ENCODE measurements at regions not wholly inside any gene's neighbourhood (a gene's known extent, or its start where the extent isn't known, plus 50 kb on each side); places are given as distances from the start of the nearest gene placed in this dataset.

- H3K4me3 Mint-ChIP-seq = no peak overlapping the region
- H3K9me3 Mint-ChIP-seq = peaks cover 20% of the 10 kb centered on the region
- POLR2A ChIA-PET = no interaction called here
Measured at GRCh38 chr9:106207298-106207697, 513.0 kb downstream of the TMEM38B start.

DNA sequence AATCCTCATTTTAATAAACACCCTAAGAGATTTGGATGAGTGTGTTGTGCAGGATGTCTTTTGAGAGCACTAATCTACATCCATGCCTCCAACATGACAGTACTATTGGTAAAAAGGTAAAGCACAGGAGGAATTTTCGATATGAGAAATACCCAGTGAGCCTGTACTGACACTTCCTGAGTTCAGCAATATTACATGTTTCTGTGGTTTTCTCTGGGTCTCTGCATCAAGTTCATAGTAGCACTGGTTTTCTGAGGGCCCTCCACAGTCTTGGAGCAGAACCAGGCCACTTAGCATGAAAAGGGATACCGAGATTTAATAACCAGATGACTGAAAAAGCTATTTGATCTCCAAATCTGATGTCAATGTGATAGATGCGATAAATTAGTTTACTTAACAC, 524.1 kb downstream of the TMEM38B start:
- POLR2A ChIA-PET = no interaction called here
- Mint-ChIP-seq H3K27ac (no peak overlapping the region), H3K27me3 (ENCODE audit: low read depth) (no peaks in the 10 kb centered on the region), H3K36me3 (no peaks in the 10 kb centered on the region), H3K9me3 (no peaks in the 10 kb centered on the region), H3K4me1 (peaks cover 6% of the 10 kb centered on the region; the same call in 1 of the 2 replicates), H3K4me3 (no peak overlapping the region)
- TF ChIP-seq TEAD4 (CRISPR knock-in tag; IDR thresholded peaks at IDR 0.05) = no peak
- no peak for TF ChIP-seq E2F4 (CRISPR knock-in tag; IDR thresholded peaks at IDR 0.05; ENCODE audit: borderline replicate concordance, low read depth)
- no peak for TF ChIP-seq ATF3 (CRISPR knock-in tag; conservative IDR thresholded peaks at IDR 0.05)
- TF ChIP-seq ZNF232 (CRISPR knock-in tag; IDR thresholded peaks at IDR 0.05) = no peak
- TF ChIP-seq, protein P1, sequence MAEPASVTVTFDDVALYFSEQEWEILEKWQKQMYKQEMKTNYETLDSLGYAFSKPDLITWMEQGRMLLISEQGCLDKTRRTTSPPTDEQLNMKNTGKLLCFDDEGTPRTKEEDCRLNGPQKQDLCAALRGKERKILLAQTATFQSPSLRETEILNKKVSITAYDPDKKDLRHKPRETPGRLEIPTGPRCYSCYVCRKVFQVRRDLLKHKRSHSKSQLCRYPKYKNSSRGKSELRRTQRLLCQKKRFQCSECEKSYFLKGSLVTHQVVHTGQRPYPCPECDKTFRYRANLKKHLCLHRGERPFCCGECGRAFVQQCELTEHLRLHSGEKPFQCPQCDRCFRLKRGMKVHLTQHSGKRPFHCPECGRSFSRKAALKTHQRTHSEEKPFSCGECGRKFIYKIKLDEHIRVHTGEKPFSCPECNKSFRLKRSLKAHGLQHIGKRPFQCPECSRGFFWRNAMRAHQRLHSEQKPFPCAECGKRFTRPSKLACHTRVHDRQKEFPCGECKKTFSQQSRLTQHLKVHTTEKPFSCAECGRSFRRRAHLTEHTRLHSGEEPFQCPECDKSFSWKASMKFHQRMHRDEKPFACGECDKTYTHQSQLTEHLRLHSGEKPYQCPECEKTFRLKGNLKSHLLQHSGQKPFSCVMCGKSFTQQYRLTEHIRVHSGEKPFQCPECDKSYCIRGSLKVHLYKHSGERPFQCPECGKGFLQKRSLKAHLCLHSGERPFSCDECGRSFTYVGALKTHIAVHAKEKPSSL (CRISPR knock-in tag; conservative IDR thresholded peaks at IDR 0.05) = no peak
- DNase-seq (ENCODE audit: low spot score) (no peak), ATAC-seq (no peak)
- CTCF ChIA-PET = no interaction called here

More at GRCh38 chr9:106207298-106207697, 513.0 kb downstream of the TMEM38B start:
- Mint-ChIP-seq H3K36me3 (peaks cover 9% of the 10 kb centered on the region), H3K27ac (no peak overlapping the region), H3K27me3 (ENCODE audit: low read depth) (no peaks in the 10 kb centered on the region), H3K4me1 (peaks cover 10% of the 10 kb centered on the region)
- CTCF ChIA-PET = no interaction called here
- ATAC-seq (no peak), DNase-seq (ENCODE audit: low spot score) (no peak)
- TF ChIP-seq ESRRA (CRISPR knock-in tag; IDR thresholded peaks at IDR 0.05; ENCODE audit: borderline replicate concordance) = no peak
- TF ChIP-seq USF2 (CRISPR knock-in tag; IDR thresholded peaks at IDR 0.05) = no peak
- TF ChIP-seq JUN (CRISPR knock-in tag; IDR thresholded peaks at IDR 0.05) = no peak
- no peak for TF ChIP-seq FOXJ3 (CRISPR knock-in tag; IDR thresholded peaks at IDR 0.05; ENCODE audit: borderline replicate concordance)
- TF ChIP-seq JAZF1 (CRISPR knock-in tag; IDR thresholded peaks at IDR 0.05) = no peak
- TF ChIP-seq RELA (CRISPR knock-in tag; IDR thresholded peaks at IDR 0.05; ENCODE audit: borderline replicate concordance) = no peak
- no peak for TF ChIP-seq MLX (CRISPR knock-in tag; IDR thresholded peaks at IDR 0.05)
- no peak for TF ChIP-seq FOXK1 (CRISPR knock-in tag; IDR thresholded peaks at IDR 0.05)
- TF ChIP-seq ZNF416 (CRISPR knock-in tag; IDR thresholded peaks at IDR 0.05) = no peak
- no peak for TF ChIP-seq TEAD1 (CRISPR knock-in tag; IDR thresholded peaks at IDR 0.05)
- no peak for TF ChIP-seq GRHL2 (CRISPR knock-in tag; IDR thresholded peaks at IDR 0.05; ENCODE audit: insufficient replicate concordance, severe bottlenecking)
- TF ChIP-seq ZNF263 (CRISPR knock-in tag; IDR thresholded peaks at IDR 0.05; ENCODE audit: low read depth) = no peak

DNA sequence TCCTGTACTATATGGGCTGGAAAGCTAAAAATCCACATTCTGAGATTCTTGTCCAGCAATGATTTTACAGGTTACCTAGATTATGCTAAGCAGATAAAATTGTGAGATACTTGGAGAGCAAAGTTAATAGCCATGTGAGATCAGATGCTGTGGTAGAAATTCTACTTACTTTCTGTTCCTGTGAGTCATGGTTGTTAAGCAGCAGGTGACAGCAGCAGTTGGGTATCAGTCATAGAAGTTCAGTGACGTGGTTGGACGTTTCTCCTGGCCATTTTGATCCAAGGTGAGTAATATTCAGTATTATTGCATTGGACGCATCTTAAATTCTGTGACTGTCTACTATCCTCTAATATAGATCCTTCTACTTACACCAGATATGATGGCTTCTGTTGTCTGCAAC, 524.5 kb downstream of the TMEM38B start:
- ChIA-PET CTCF (no interaction called here), POLR2A (no interaction called here)
- H3K4me1 Mint-ChIP-seq = peaks cover 6% of the 10 kb centered on the region; the same call in 1 of the 2 replicates
- DNase-seq (ENCODE audit: low spot score) (no peak), ATAC-seq (no peak)
- TF ChIP-seq MYBL2 (CRISPR knock-in tag; IDR thresholded peaks at IDR 0.05) = no peak
- no peak for TF ChIP-seq IRF2 (CRISPR knock-in tag; IDR thresholded peaks at IDR 0.05; ENCODE audit: borderline replicate concordance, low read depth)
- TF ChIP-seq, protein P2, sequence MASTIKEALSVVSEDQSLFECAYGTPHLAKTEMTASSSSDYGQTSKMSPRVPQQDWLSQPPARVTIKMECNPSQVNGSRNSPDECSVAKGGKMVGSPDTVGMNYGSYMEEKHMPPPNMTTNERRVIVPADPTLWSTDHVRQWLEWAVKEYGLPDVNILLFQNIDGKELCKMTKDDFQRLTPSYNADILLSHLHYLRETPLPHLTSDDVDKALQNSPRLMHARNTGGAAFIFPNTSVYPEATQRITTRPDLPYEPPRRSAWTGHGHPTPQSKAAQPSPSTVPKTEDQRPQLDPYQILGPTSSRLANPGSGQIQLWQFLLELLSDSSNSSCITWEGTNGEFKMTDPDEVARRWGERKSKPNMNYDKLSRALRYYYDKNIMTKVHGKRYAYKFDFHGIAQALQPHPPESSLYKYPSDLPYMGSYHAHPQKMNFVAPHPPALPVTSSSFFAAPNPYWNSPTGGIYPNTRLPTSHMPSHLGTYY (CRISPR knock-in tag; IDR thresholded peaks at IDR 0.05) = no peak
- TF ChIP-seq, protein P3, sequence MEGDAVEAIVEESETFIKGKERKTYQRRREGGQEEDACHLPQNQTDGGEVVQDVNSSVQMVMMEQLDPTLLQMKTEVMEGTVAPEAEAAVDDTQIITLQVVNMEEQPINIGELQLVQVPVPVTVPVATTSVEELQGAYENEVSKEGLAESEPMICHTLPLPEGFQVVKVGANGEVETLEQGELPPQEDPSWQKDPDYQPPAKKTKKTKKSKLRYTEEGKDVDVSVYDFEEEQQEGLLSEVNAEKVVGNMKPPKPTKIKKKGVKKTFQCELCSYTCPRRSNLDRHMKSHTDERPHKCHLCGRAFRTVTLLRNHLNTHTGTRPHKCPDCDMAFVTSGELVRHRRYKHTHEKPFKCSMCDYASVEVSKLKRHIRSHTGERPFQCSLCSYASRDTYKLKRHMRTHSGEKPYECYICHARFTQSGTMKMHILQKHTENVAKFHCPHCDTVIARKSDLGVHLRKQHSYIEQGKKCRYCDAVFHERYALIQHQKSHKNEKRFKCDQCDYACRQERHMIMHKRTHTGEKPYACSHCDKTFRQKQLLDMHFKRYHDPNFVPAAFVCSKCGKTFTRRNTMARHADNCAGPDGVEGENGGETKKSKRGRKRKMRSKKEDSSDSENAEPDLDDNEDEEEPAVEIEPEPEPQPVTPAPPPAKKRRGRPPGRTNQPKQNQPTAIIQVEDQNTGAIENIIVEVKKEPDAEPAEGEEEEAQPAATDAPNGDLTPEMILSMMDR (IDR thresholded peaks at IDR 0.05) = no peak
- TF ChIP-seq, protein P4, sequence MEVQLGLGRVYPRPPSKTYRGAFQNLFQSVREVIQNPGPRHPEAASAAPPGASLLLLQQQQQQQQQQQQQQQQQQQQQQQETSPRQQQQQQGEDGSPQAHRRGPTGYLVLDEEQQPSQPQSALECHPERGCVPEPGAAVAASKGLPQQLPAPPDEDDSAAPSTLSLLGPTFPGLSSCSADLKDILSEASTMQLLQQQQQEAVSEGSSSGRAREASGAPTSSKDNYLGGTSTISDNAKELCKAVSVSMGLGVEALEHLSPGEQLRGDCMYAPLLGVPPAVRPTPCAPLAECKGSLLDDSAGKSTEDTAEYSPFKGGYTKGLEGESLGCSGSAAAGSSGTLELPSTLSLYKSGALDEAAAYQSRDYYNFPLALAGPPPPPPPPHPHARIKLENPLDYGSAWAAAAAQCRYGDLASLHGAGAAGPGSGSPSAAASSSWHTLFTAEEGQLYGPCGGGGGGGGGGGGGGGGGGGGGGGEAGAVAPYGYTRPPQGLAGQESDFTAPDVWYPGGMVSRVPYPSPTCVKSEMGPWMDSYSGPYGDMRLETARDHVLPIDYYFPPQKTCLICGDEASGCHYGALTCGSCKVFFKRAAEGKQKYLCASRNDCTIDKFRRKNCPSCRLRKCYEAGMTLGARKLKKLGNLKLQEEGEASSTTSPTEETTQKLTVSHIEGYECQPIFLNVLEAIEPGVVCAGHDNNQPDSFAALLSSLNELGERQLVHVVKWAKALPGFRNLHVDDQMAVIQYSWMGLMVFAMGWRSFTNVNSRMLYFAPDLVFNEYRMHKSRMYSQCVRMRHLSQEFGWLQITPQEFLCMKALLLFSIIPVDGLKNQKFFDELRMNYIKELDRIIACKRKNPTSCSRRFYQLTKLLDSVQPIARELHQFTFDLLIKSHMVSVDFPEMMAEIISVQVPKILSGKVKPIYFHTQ (CRISPR knock-in tag; IDR thresholded peaks at IDR 0.05) = no peak
- no peaks in the 10 kb centered on the region for H3K36me3 Mint-ChIP-seq
- H3K27ac Mint-ChIP-seq = no peak overlapping the region
- H3K4me3 Mint-ChIP-seq = no peak overlapping the region
- H3K27me3 Mint-ChIP-seq (ENCODE audit: low read depth) = no peaks in the 10 kb centered on the region
- no peaks in the 10 kb centered on the region for H3K9me3 Mint-ChIP-seq

Data from WTC11 (cell line).